CD4-positive, alpha-beta memory T cell (primary cell): ENCODE measurements at regions not wholly inside any gene's neighbourhood (a gene's known extent, or its start where the extent isn't known, plus 50 kb on each side); places are given as distances from the start of the nearest gene placed in this dataset.

ENCODE experiments used
- CTCF ChIA-PET: fragments of 350-600 bp; sonication (Branson Sonifier 250); formaldehyde crosslinking; loops from one replicate; lab custom pipeline; 2021; ENCODE audit warnings: inconsistent platforms; ENCODE audit not compliant: partially characterized antibody; lab: Charles Lee
- POLR2A ChIA-PET: fragments of 350-600 bp; sonication (Branson Sonifier 250); formaldehyde crosslinking; loops from one replicate; lab custom pipeline; 2021; ENCODE audit not compliant: partially characterized antibody; lab: Charles Lee
- DNase-seq, 5 donors: peaks; one replicate each; pipeline versions ENCODE4 v3.0.0 to v3.0.0-alpha.2; 2020 to 2022; ENCODE audit warnings: mixed read lengths in 1 of 5
- H3K27ac ChIP-seq: one replicate; pipeline ENCODE4 v1.7.0; 2013; ENCODE audit warnings: low read depth, low read length
- H3K27me3 ChIP-seq: 2 replicates; pipeline ENCODE4 v1.7.0; 2013; ENCODE audit warnings: mild to moderate bottlenecking, low read length, moderate library complexity; ENCODE audit not compliant: insufficient read depth
- H3K36me3 ChIP-seq: 2 replicates; pipeline ENCODE4 v1.7.0; 2013; ENCODE audit warnings: mild to moderate bottlenecking, low read length, moderate library complexity; ENCODE audit not compliant: insufficient read depth
- H3K4me1 ChIP-seq: 2 replicates; pipeline ENCODE4 v1.7.0; 2013; ENCODE audit warnings: mild to moderate bottlenecking, low read length, moderate library complexity; ENCODE audit not compliant: insufficient read depth
- H3K4me3 ChIP-seq, 2 donors: one replicate each; pipeline ENCODE4 v1.7.0; 2013; ENCODE audit warnings: low read length in 2 of 2, mild to moderate bottlenecking in 1 of 2
- H3K9me3 ChIP-seq, 2 donors: one replicate each; pipeline ENCODE4 v1.7.0; 2013; ENCODE audit warnings: low read length in 2 of 2, control low read depth in 1 of 2; ENCODE audit not compliant: control insufficient read depth in 1 of 2
- H3K27ac Mint-ChIP-seq, 7 donors: one replicate each; pipeline ENCODE4 v1.8.0; 2020 to 2021; ENCODE audit warnings: mixed read lengths in 7 of 7, mild to moderate bottlenecking in 6 of 7, inconsistent platforms in 3 of 7, moderate library complexity in 3 of 7
- H3K27me3 Mint-ChIP-seq, 2 donors: one replicate each; pipeline ENCODE4 v1.8.0; 2020 to 2021; ENCODE audit warnings: mixed read lengths in 2 of 2
- H3K36me3 Mint-ChIP-seq, 2 donors: one replicate each; pipeline ENCODE4 v1.8.0; 2020 to 2021; ENCODE audit warnings: mixed read lengths in 2 of 2, inconsistent platforms in 1 of 2, mild to moderate bottlenecking in 1 of 2
- H3K4me1 Mint-ChIP-seq, 4 donors: one replicate each; pipeline ENCODE4 v1.8.0; 2020 to 2021; ENCODE audit warnings: mixed read lengths in 4 of 4, mild to moderate bottlenecking in 1 of 4
- H3K4me3 Mint-ChIP-seq, 8 donors: one replicate each; pipeline ENCODE4 v1.8.0; 2020 to 2021; ENCODE audit warnings: mixed read lengths in 8 of 8, mild to moderate bottlenecking in 7 of 8, moderate library complexity in 6 of 8, inconsistent platforms in 3 of 8
- H3K9me3 Mint-ChIP-seq, 8 donors: one replicate each; pipeline ENCODE4 v1.8.0; 2020 to 2021; ENCODE audit warnings: mixed read lengths in 8 of 8, mild to moderate bottlenecking in 5 of 8, inconsistent platforms in 3 of 8, moderate library complexity in 1 of 8
- intact Hi-C: fragments of 100-400 bp; cut with micrococcal nuclease; formaldehyde crosslinking; loops from one replicate; pipeline ENCODE4 v1.15.1; 2023

GRCh38 chr2:180449171-180449915 lies 442.2 kb upstream of the CWC22 start:
- Mint-ChIP-seq H3K27me3 (no peaks in the 10 kb centered on the region), H3K36me3 (no peaks in the 10 kb centered on the region), H3K9me3 (peaks cover 0 to 4% (median 0%) of the 10 kb centered on the region in 8 donors), H3K27ac (no peak overlapping the region), H3K4me1 (no peaks in the 10 kb centered on the region), H3K4me3 (no peak overlapping the region)
- no peaks in the 10 kb centered on the region for H3K27me3 ChIP-seq
- no peak overlapping the region for H3K4me3 ChIP-seq
- no peaks in the 10 kb centered on the region for H3K4me1 ChIP-seq
- no peaks in the 10 kb centered on the region for H3K36me3 ChIP-seq
- no peak overlapping the region for H3K27ac ChIP-seq
- DNase-seq: no peak
- ChIA-PET POLR2A (no interaction called here), CTCF (no interaction called here)
- intact Hi-C loops: no loop called here
- H3K9me3 ChIP-seq: no peaks in the 10 kb centered on the region

GRCh38 chr2:180446492-180446891 lies 439.4 kb upstream of the CWC22 start:
- intact Hi-C loops: no loop called here
- no peaks in the 10 kb centered on the region for H3K27me3 Mint-ChIP-seq
- H3K36me3 Mint-ChIP-seq: no peaks in the 10 kb centered on the region
- Histone ChIP-seq H3K4me1 (no peaks in the 10 kb centered on the region), H3K4me3 (no peak overlapping the region), H3K9me3 (no peaks in the 10 kb centered on the region), H3K27me3 (no peaks in the 10 kb centered on the region), H3K36me3 (no peaks in the 10 kb centered on the region), H3K27ac (no peak overlapping the region)
- H3K9me3 Mint-ChIP-seq: peaks cover 0 to 4% (median 0%) of the 10 kb centered on the region in 8 donors
- H3K4me3 Mint-ChIP-seq: no peak overlapping the region
- H3K4me1 Mint-ChIP-seq: no peaks in the 10 kb centered on the region
- no peak for DNase-seq
- POLR2A ChIA-PET: no interaction called here
- CTCF ChIA-PET: no interaction called here
- no peak overlapping the region for H3K27ac Mint-ChIP-seq

GRCh38 chr2:180443888-180444287 lies 436.8 kb upstream of the CWC22 start:
- CTCF ChIA-PET: no interaction called here
- no peaks in the 10 kb centered on the region for H3K4me1 Mint-ChIP-seq
- POLR2A ChIA-PET: no interaction called here

GRCh38 chr2:180442860-180443644 lies 436.0 kb upstream of the CWC22 start:
- no peaks in the 10 kb centered on the region for H3K36me3 ChIP-seq
- no peak for DNase-seq
- CTCF ChIA-PET: no interaction called here
- H3K27ac ChIP-seq: no peak overlapping the region
- H3K27me3 Mint-ChIP-seq: no peaks in the 10 kb centered on the region
- H3K4me1 Mint-ChIP-seq: no peaks in the 10 kb centered on the region
- H3K4me1 ChIP-seq: no peaks in the 10 kb centered on the region
- H3K27ac Mint-ChIP-seq: no peak overlapping the region
- no peaks in the 10 kb centered on the region for H3K36me3 Mint-ChIP-seq
- H3K4me3 ChIP-seq: no peak overlapping the region
- H3K9me3 ChIP-seq: no peaks in the 10 kb centered on the region
- H3K9me3 Mint-ChIP-seq: peaks cover 0 to 4% (median 0%) of the 10 kb centered on the region in 8 donors
- POLR2A ChIA-PET: no interaction called here
- no peaks in the 10 kb centered on the region for H3K27me3 ChIP-seq
- intact Hi-C loops: no loop called here
- H3K4me3 Mint-ChIP-seq: no peak overlapping the region

More at GRCh38 chr2:180443888-180444287, 436.8 kb upstream of the CWC22 start:
- Mint-ChIP-seq H3K9me3 (peaks cover 0 to 4% (median 0%) of the 10 kb centered on the region in 8 donors), H3K27ac (no peak overlapping the region), H3K4me3 (no peak overlapping the region), H3K27me3 (no peaks in the 10 kb centered on the region), H3K36me3 (no peaks in the 10 kb centered on the region)
- Histone ChIP-seq H3K4me3 (no peak overlapping the region), H3K4me1 (no peaks in the 10 kb centered on the region), H3K9me3 (no peaks in the 10 kb centered on the region), H3K27me3 (no peaks in the 10 kb centered on the region), H3K36me3 (no peaks in the 10 kb centered on the region), H3K27ac (no peak overlapping the region)
- DNase-seq: no peak
- intact Hi-C loops: no loop called here

GRCh38 chr2:180419212-180419611 lies 412.1 kb upstream of the CWC22 start:
- Mint-ChIP-seq H3K27ac (no peak overlapping the region), H3K4me1 (no peaks in the 10 kb centered on the region), H3K27me3 (no peaks in the 10 kb centered on the region), H3K36me3 (no peaks in the 10 kb centered on the region), H3K4me3 (no peak overlapping the region), H3K9me3 (peaks cover 0 to 4% (median 2%) of the 10 kb centered on the region in 8 donors)
- no peak for DNase-seq
- Histone ChIP-seq H3K4me3 (no peak overlapping the region), H3K4me1 (no peaks in the 10 kb centered on the region), H3K9me3 (no peaks in the 10 kb centered on the region), H3K36me3 (no peaks in the 10 kb centered on the region), H3K27me3 (no peaks in the 10 kb centered on the region), H3K27ac (no peak overlapping the region)
- POLR2A ChIA-PET: no interaction called here
- CTCF ChIA-PET: no interaction called here
- intact Hi-C loops: no loop called here

- Histone ChIP-seq H3K4me1 (no peaks in the 10 kb centered on the region), H3K27me3 (no peaks in the 10 kb centered on the region), H3K4me3 (no peak overlapping the region), H3K27ac (no peak overlapping the region), H3K36me3 (no peaks in the 10 kb centered on the region), H3K9me3 (no peaks in the 10 kb centered on the region)
- Mint-ChIP-seq H3K36me3 (no peaks in the 10 kb centered on the region), H3K4me1 (no peaks in the 10 kb centered on the region), H3K27me3 (no peaks in the 10 kb centered on the region), H3K27ac (no peak overlapping the region), H3K9me3 (peaks cover 0 to 4% (median 2%) of the 10 kb centered on the region in 8 donors), H3K4me3 (no peak overlapping the region)
- ChIA-PET CTCF (no interaction called here), POLR2A (no interaction called here)
- intact Hi-C loops: no loop called here
- DNase-seq: no peak
These were observed 409.5 kb upstream of the CWC22 start for GRCh38 chr2:180416627-180417026.

GRCh38 chr2:180413336-180413735 lies 406.2 kb upstream of the CWC22 start:
- Histone ChIP-seq H3K27me3 (no peaks in the 10 kb centered on the region), H3K27ac (no peak overlapping the region), H3K4me3 (no peak overlapping the region), H3K36me3 (no peaks in the 10 kb centered on the region), H3K9me3 (no peaks in the 10 kb centered on the region), H3K4me1 (no peaks in the 10 kb centered on the region)
- Mint-ChIP-seq H3K4me3 (no peak overlapping the region), H3K27me3 (no peaks in the 10 kb centered on the region), H3K9me3 (peaks cover 0 to 2% (median 0%) of the 10 kb centered on the region in 8 donors), H3K4me1 (no peaks in the 10 kb centered on the region), H3K36me3 (no peaks in the 10 kb centered on the region), H3K27ac (no peak overlapping the region)
- no peak for DNase-seq
- ChIA-PET POLR2A (no interaction called here), CTCF (no interaction called here)
- intact Hi-C loops: no loop called here
